ENCODE measurements at regions not wholly inside any gene's neighbourhood (a gene's known extent, or its start where the extent isn't known, plus 50 kb on each side); places are given as distances from the start of the nearest gene placed in this dataset.

- no peaks in the 10 kb centered on the region for H3K36me3 ChIP-seq
- intact Hi-C loops (cut with micrococcal nuclease): no loop called here
- no peak for DNase-seq
- H3K27ac ChIP-seq (replicated peaks): no peak overlapping the region
- no peak for TF ChIP-seq CTCF (IDR thresholded peaks at IDR 0.05; ENCODE audit: borderline replicate concordance)
- H3K9me3 ChIP-seq (replicated peaks): no peaks in the 10 kb centered on the region
- H3K4me3 ChIP-seq: no peak overlapping the region
- no peaks in the 10 kb centered on the region for H3K27me3 ChIP-seq (ENCODE audit: low read depth)
- no peaks in the 10 kb centered on the region for H3K4me1 ChIP-seq
Observed at GRCh38 chr16:72287649-72288048, 115.7 kb upstream of the PMFBP1 start.

GRCh38 chr16:72286936-72287620, 115.1 kb upstream of the PMFBP1 start:
- DNase-seq: no peak
- H3K4me3 ChIP-seq: no peak overlapping the region
- intact Hi-C loops (cut with micrococcal nuclease): no loop called here
- H3K9me3 ChIP-seq (replicated peaks): no peaks in the 10 kb centered on the region
- no peaks in the 10 kb centered on the region for H3K4me1 ChIP-seq
- no peaks in the 10 kb centered on the region for H3K36me3 ChIP-seq
- H3K27ac ChIP-seq (replicated peaks): no peak overlapping the region
- H3K27me3 ChIP-seq (ENCODE audit: low read depth): no peaks in the 10 kb centered on the region
- no peak for TF ChIP-seq CTCF (IDR thresholded peaks at IDR 0.05; ENCODE audit: borderline replicate concordance)

GRCh38 chr16:72285728-72286127, 113.8 kb upstream of the PMFBP1 start:
- Histone ChIP-seq H3K27me3 (ENCODE audit: low read depth) (no peaks in the 10 kb centered on the region), H3K27ac (replicated peaks) (no peak overlapping the region), H3K36me3 (no peaks in the 10 kb centered on the region), H3K4me3 (no peak overlapping the region), H3K9me3 (replicated peaks) (no peaks in the 10 kb centered on the region), H3K4me1 (no peaks in the 10 kb centered on the region)
- intact Hi-C loops (cut with micrococcal nuclease): no loop called here
- no peak for TF ChIP-seq CTCF (IDR thresholded peaks at IDR 0.05; ENCODE audit: borderline replicate concordance)
- DNase-seq: no peak

GRCh38 chr16:72285324-72285723, 113.4 kb upstream of the PMFBP1 start:
- H3K4me3 ChIP-seq: no peak overlapping the region
- intact Hi-C loops (cut with micrococcal nuclease): no loop called here
- no peak for TF ChIP-seq CTCF (IDR thresholded peaks at IDR 0.05; ENCODE audit: borderline replicate concordance)
- H3K9me3 ChIP-seq (replicated peaks): no peaks in the 10 kb centered on the region
- H3K36me3 ChIP-seq: no peaks in the 10 kb centered on the region
- no peak for DNase-seq
- H3K27ac ChIP-seq (replicated peaks): no peak overlapping the region
- no peaks in the 10 kb centered on the region for H3K27me3 ChIP-seq (ENCODE audit: low read depth)
- no peaks in the 10 kb centered on the region for H3K4me1 ChIP-seq

- TF ChIP-seq CTCF (IDR thresholded peaks at IDR 0.05; ENCODE audit: borderline replicate concordance): no peak
Observed at GRCh38 chr16:72284042-72284789, 112.3 kb upstream of the PMFBP1 start.

More at GRCh38 chr16:72284042-72284789, 112.3 kb upstream of the PMFBP1 start:
- Histone ChIP-seq H3K27me3 (ENCODE audit: low read depth) (no peaks in the 10 kb centered on the region), H3K27ac (replicated peaks) (no peak overlapping the region), H3K36me3 (no peaks in the 10 kb centered on the region), H3K4me3 (no peak overlapping the region), H3K4me1 (no peaks in the 10 kb centered on the region), H3K9me3 (replicated peaks) (no peaks in the 10 kb centered on the region)
- no peak for DNase-seq
- intact Hi-C loops (cut with micrococcal nuclease): no loop called here

Data from left ventricle myocardium inferior (tissue), 1 donor.